ENCODE measurements at regions not wholly inside any gene's neighbourhood (a gene's known extent, or its start where the extent isn't known, plus 50 kb on each side); places are given as distances from the start of the nearest gene placed in this dataset.

GRCh38 chr4:129346036-129346435 lies 250.1 kb downstream of the C4orf33 start:
- H3K9me3 ChIP-seq (ENCODE audit: control insufficient read depth, insufficient read depth, low read depth, low read length) = no peaks in the 10 kb centered on the region
- no peak overlapping the region for H3K27ac ChIP-seq (ENCODE audit: insufficient read depth, low read length)
- H4K20me1 ChIP-seq (ENCODE audit: control insufficient read depth, extremely low read depth, insufficient read depth, low read length) = no peaks in the 10 kb centered on the region
- no peak overlapping the region for H3K4me2 ChIP-seq (ENCODE audit: extremely low read depth, insufficient read depth, low read length)
- H3K4me3 ChIP-seq (replicated peaks in 1 of 4; ENCODE audit: control extremely low read depth in 1 of 4, insufficient read depth in 1 of 4, low read depth in 3 of 4, low read length in 4 of 4) = no peak overlapping the region
- no peak overlapping the region for H3K9ac ChIP-seq (ENCODE audit: insufficient read depth, low read length)
- no peaks in the 10 kb centered on the region for H3K4me1 ChIP-seq (ENCODE audit: control insufficient read depth, extremely low read depth, insufficient read depth, low read length)
- H3K27me3 ChIP-seq (ENCODE audit: control insufficient read depth, insufficient read depth, low read length) = no peaks in the 10 kb centered on the region
- no peak overlapping the region for H2AFZ ChIP-seq (ENCODE audit: low read length)
- DNase-seq (ENCODE audit: low read depth in 2 of 2) = no peak
- no peak for TF ChIP-seq CTCF (conservative IDR thresholded peaks at IDR 0.05 in 1 of 2, IDR thresholded peaks at IDR 0.05 in 1 of 2; ENCODE audit: low read depth in 1 of 2, low read length in 2 of 2)
- TF ChIP-seq EZH2 (IDR thresholded peaks at IDR 0.05; ENCODE audit: low read length, missing control alignments) = no peak
- H3K79me2 ChIP-seq (ENCODE audit: control insufficient read depth, insufficient read depth, low read length) = no peaks in the 10 kb centered on the region
- H3K36me3 ChIP-seq (ENCODE audit: control insufficient read depth, insufficient read depth, low read length) = no peaks in the 10 kb centered on the region

- TF ChIP-seq CTCF (conservative IDR thresholded peaks at IDR 0.05 in 1 of 2, IDR thresholded peaks at IDR 0.05 in 1 of 2; ENCODE audit: low read depth in 1 of 2, low read length in 2 of 2) (no peak), EZH2 (IDR thresholded peaks at IDR 0.05; ENCODE audit: low read length, missing control alignments) (no peak)
- no peak overlapping the region for H3K4me3 ChIP-seq (replicated peaks in 1 of 4; ENCODE audit: control extremely low read depth in 1 of 4, insufficient read depth in 1 of 4, low read depth in 3 of 4, low read length in 4 of 4)
- no peak overlapping the region for H3K27ac ChIP-seq (ENCODE audit: insufficient read depth, low read length)
- peaks cover 3% of the 10 kb centered on the region for H3K27me3 ChIP-seq (ENCODE audit: control insufficient read depth, insufficient read depth, low read length)
- H4K20me1 ChIP-seq (ENCODE audit: control insufficient read depth, extremely low read depth, insufficient read depth, low read length) = no peaks in the 10 kb centered on the region
- H3K9ac ChIP-seq (ENCODE audit: insufficient read depth, low read length) = no peak overlapping the region
- H3K36me3 ChIP-seq (ENCODE audit: control insufficient read depth, insufficient read depth, low read length) = no peaks in the 10 kb centered on the region
- H3K9me3 ChIP-seq (ENCODE audit: control insufficient read depth, insufficient read depth, low read depth, low read length) = no peaks in the 10 kb centered on the region
- H3K79me2 ChIP-seq (ENCODE audit: control insufficient read depth, insufficient read depth, low read length) = no peaks in the 10 kb centered on the region
- no peaks in the 10 kb centered on the region for H3K4me1 ChIP-seq (ENCODE audit: control insufficient read depth, extremely low read depth, insufficient read depth, low read length)
- no peak overlapping the region for H2AFZ ChIP-seq (ENCODE audit: low read length)
- DNase-seq (ENCODE audit: low read depth in 2 of 2) = no peak
- no peak overlapping the region for H3K4me2 ChIP-seq (ENCODE audit: extremely low read depth, insufficient read depth, low read length)
These were observed 250.8 kb downstream of the C4orf33 start for GRCh38 chr4:129346734-129347133.

GRCh38 chr4:129350834-129351721 lies 255.1 kb downstream of the C4orf33 start:
- Histone ChIP-seq H3K9me3 (ENCODE audit: control insufficient read depth, insufficient read depth, low read depth, low read length) (no peaks in the 10 kb centered on the region), H3K9ac (ENCODE audit: insufficient read depth, low read length) (no peak overlapping the region), H3K4me3 (replicated peaks in 1 of 4; ENCODE audit: control extremely low read depth in 1 of 4, insufficient read depth in 1 of 4, low read depth in 3 of 4, low read length in 4 of 4) (no peak overlapping the region), H3K4me1 (ENCODE audit: control insufficient read depth, extremely low read depth, insufficient read depth, low read length) (no peaks in the 10 kb centered on the region), H3K79me2 (ENCODE audit: control insufficient read depth, insufficient read depth, low read length) (no peaks in the 10 kb centered on the region), H3K36me3 (ENCODE audit: control insufficient read depth, insufficient read depth, low read length) (no peaks in the 10 kb centered on the region), H3K27ac (ENCODE audit: insufficient read depth, low read length) (no peak overlapping the region), H2AFZ (ENCODE audit: low read length) (no peak overlapping the region), H3K27me3 (ENCODE audit: control insufficient read depth, insufficient read depth, low read length) (peaks cover 3% of the 10 kb centered on the region), H4K20me1 (ENCODE audit: control insufficient read depth, extremely low read depth, insufficient read depth, low read length) (no peaks in the 10 kb centered on the region), H3K4me2 (ENCODE audit: extremely low read depth, insufficient read depth, low read length) (no peak overlapping the region)
- no peak for DNase-seq (ENCODE audit: low read depth in 2 of 2)
- TF ChIP-seq CTCF (conservative IDR thresholded peaks at IDR 0.05 in 1 of 2, IDR thresholded peaks at IDR 0.05 in 1 of 2; ENCODE audit: low read depth in 1 of 2, low read length in 2 of 2) (no peak), EZH2 (IDR thresholded peaks at IDR 0.05; ENCODE audit: low read length, missing control alignments) (no peak)

All from fibroblast of lung (primary cell).